Ishikawa (cell line): ENCODE measurements at regions not wholly inside any gene's neighbourhood (a gene's known extent, or its start where the extent isn't known, plus 50 kb on each side); places are given as distances from the start of the nearest gene placed in this dataset.

Source experiments
- CEBPB ChIP-seq: IDR thresholded peaks from 2 replicates; pipeline ENCODE4 v1.6.1; 2012
- CREB1 ChIP-seq: IDR thresholded peaks from 2 replicates; pipeline ENCODE4 v1.6.1; 2012; ENCODE audit warnings: low read depth
- EGR1 ChIP-seq: IDR thresholded peaks from 2 replicates; pipeline ENCODE4 v1.6.1; 2012
- EP300 ChIP-seq: IDR thresholded peaks from 2 replicates; pipeline ENCODE4 v1.6.1; 2012; ENCODE audit warnings: borderline replicate concordance
- FOXM1 ChIP-seq: IDR thresholded peaks from 2 replicates; pipeline ENCODE4 v1.6.1; 2012; ENCODE audit warnings: low read depth, borderline replicate concordance
- MAX ChIP-seq: IDR thresholded peaks from 2 replicates; pipeline ENCODE4 v1.6.1; 2012
- NFIC ChIP-seq: IDR thresholded peaks from 2 replicates; pipeline ENCODE4 v1.6.1; 2012
- RAD21 ChIP-seq: IDR thresholded peaks from 2 replicates; pipeline ENCODE4 v1.6.1; 2012; ENCODE audit warnings: low read depth
- REST ChIP-seq: IDR thresholded peaks from 2 replicates; pipeline ENCODE4 v1.6.1; 2012; ENCODE audit warnings: low read depth, mild to moderate bottlenecking
- TAF1 ChIP-seq: IDR thresholded peaks from 2 replicates; pipeline ENCODE4 v1.6.1; 2012; ENCODE audit warnings: low read depth, mild to moderate bottlenecking
- TCF12 ChIP-seq: IDR thresholded peaks from 2 replicates; pipeline ENCODE4 v1.6.1; 2012; ENCODE audit warnings: low read depth
- TEAD4 ChIP-seq: IDR thresholded peaks from 2 replicates; pipeline ENCODE4 v1.6.1; 2012
- USF1 ChIP-seq: IDR thresholded peaks from 2 replicates; pipeline ENCODE4 v1.6.1; 2012
- ZBTB7A ChIP-seq: IDR thresholded peaks from 2 replicates; pipeline ENCODE4 v1.6.1; 2012; ENCODE audit warnings: low read depth

DNA sequence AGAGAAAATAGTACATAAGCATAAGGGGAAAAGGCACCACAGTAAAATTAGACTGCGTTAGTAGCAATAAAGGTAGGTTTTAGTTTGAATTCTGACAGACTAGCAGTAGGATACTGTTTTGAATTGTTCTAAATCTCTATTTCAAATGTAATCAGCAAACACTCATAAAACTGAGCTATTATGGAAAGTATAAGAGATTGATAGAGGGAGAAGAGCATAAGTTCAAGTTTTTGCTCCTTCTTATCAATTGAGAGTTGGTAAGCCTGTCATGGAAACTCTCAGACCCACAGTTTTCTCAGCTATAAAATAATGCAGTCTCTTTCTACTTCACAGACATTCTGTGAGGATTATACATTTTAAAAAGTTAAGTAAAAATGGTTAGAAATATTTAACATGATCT, 840.2 kb upstream of the CNTN5 start:
- TF ChIP-seq RAD21 (no peak), MAX (no peak), TAF1 (no peak), TCF12 (no peak), NFIC (no peak), FOXM1 (no peak), EGR1 (no peak), TEAD4 (no peak), CREB1 (no peak), EP300 (no peak), USF1 (no peak), CEBPB (no peak), REST (no peak), ZBTB7A (no peak)
